ENCODE measurements at regions not wholly inside any gene's neighbourhood (a gene's known extent, or its start where the extent isn't known, plus 50 kb on each side); places are given as distances from the start of the nearest gene placed in this dataset.

- Mint-ChIP-seq H3K4me3 (no peak overlapping the region), H3K9me3 (no peaks in the 10 kb centered on the region), H3K36me3 (no peaks in the 10 kb centered on the region), H3K27ac (no peak overlapping the region), H3K4me1 (no peaks in the 10 kb centered on the region)
- DNase-seq (ENCODE audit: low spot score in 2 of 2) (no peak), ATAC-seq (no peak)
Measured at GRCh38 chr10:10598297-10598696, 419.4 kb upstream of the CELF2 start.

GRCh38 chr10:10600004-10600403, 417.7 kb upstream of the CELF2 start:
- Mint-ChIP-seq H3K27ac (no peak overlapping the region), H3K9me3 (no peaks in the 10 kb centered on the region), H3K36me3 (no peaks in the 10 kb centered on the region), H3K4me1 (no peaks in the 10 kb centered on the region), H3K4me3 (no peak overlapping the region)
- DNase-seq (ENCODE audit: low spot score in 2 of 2) (no peak), ATAC-seq (no peak)

GRCh38 chr10:10605551-10606081, 412.1 kb upstream of the CELF2 start:
- ATAC-seq (no peak), DNase-seq (ENCODE audit: low spot score in 2 of 2) (no peak)
- H3K27ac Mint-ChIP-seq: no peak overlapping the region
- no peak overlapping the region for H3K4me3 Mint-ChIP-seq
- no peaks in the 10 kb centered on the region for H3K36me3 Mint-ChIP-seq
- no peaks in the 10 kb centered on the region for H3K4me1 Mint-ChIP-seq
- no peaks in the 10 kb centered on the region for H3K9me3 Mint-ChIP-seq

GRCh38 chr10:10609379-10609955, 408.2 kb upstream of the CELF2 start:
- Mint-ChIP-seq H3K4me3 (no peak overlapping the region), H3K27ac (no peak overlapping the region), H3K9me3 (no peaks in the 10 kb centered on the region), H3K36me3 (no peaks in the 10 kb centered on the region), H3K4me1 (no peaks in the 10 kb centered on the region)
- DNase-seq (ENCODE audit: low spot score in 2 of 2) (no peak), ATAC-seq (no peak)

GRCh38 chr10:10610171-10610570, 407.5 kb upstream of the CELF2 start:
- no peak overlapping the region for H3K27ac Mint-ChIP-seq
- H3K4me1 Mint-ChIP-seq: no peaks in the 10 kb centered on the region
- DNase-seq (ENCODE audit: low spot score in 2 of 2) (no peak), ATAC-seq (no peak)
- H3K4me3 Mint-ChIP-seq: no peak overlapping the region
- H3K9me3 Mint-ChIP-seq: no peaks in the 10 kb centered on the region
- no peaks in the 10 kb centered on the region for H3K36me3 Mint-ChIP-seq

- Mint-ChIP-seq H3K4me1 (no peaks in the 10 kb centered on the region), H3K36me3 (no peaks in the 10 kb centered on the region), H3K9me3 (no peaks in the 10 kb centered on the region), H3K27ac (no peak overlapping the region), H3K4me3 (no peak overlapping the region)
- no peak for DNase-seq (ENCODE audit: low spot score in 2 of 2)
- ATAC-seq: no peak
Measured at GRCh38 chr10:10612151-10612550, 405.5 kb upstream of the CELF2 start.

- H3K4me3 Mint-ChIP-seq: no peak overlapping the region
- H3K4me1 Mint-ChIP-seq: no peaks in the 10 kb centered on the region
- ATAC-seq (no peak), DNase-seq (ENCODE audit: low spot score in 2 of 2) (no peak)
- H3K9me3 Mint-ChIP-seq: no peaks in the 10 kb centered on the region
- H3K27ac Mint-ChIP-seq: no peak overlapping the region
- H3K36me3 Mint-ChIP-seq: no peaks in the 10 kb centered on the region
Measured at GRCh38 chr10:10613656-10614244, 403.9 kb upstream of the CELF2 start.

- Mint-ChIP-seq H3K27ac (no peak overlapping the region), H3K4me1 (no peaks in the 10 kb centered on the region), H3K4me3 (no peak overlapping the region), H3K9me3 (peaks cover 2% of the 10 kb centered on the region), H3K36me3 (no peaks in the 10 kb centered on the region)
- no peak for DNase-seq (ENCODE audit: low spot score in 2 of 2)
- no peak for ATAC-seq
Measured at GRCh38 chr10:10617686-10618085, 400.0 kb upstream of the CELF2 start.

GRCh38 chr10:10618139-10618538, 399.5 kb upstream of the CELF2 start:
- H3K36me3 Mint-ChIP-seq: no peaks in the 10 kb centered on the region
- DNase-seq (ENCODE audit: low spot score in 2 of 2) (no peak), ATAC-seq (no peak)
- no peak overlapping the region for H3K4me3 Mint-ChIP-seq
- H3K27ac Mint-ChIP-seq: no peak overlapping the region
- peaks cover 2% of the 10 kb centered on the region for H3K9me3 Mint-ChIP-seq
- H3K4me1 Mint-ChIP-seq: no peaks in the 10 kb centered on the region

GRCh38 chr10:10623958-10624566, 393.6 kb upstream of the CELF2 start:
- ATAC-seq: no peak
- H3K4me3 Mint-ChIP-seq: no peak overlapping the region
- H3K4me1 Mint-ChIP-seq: no peaks in the 10 kb centered on the region

GRCh38 chr10:10624567-10624962, 393.1 kb upstream of the CELF2 start:
- no peak for DNase-seq (ENCODE audit: low spot score in 2 of 2)
- Mint-ChIP-seq H3K9me3 (peaks cover 2% of the 10 kb centered on the region), H3K4me3 (no peak overlapping the region), H3K36me3 (no peaks in the 10 kb centered on the region), H3K4me1 (no peaks in the 10 kb centered on the region), H3K27ac (no peak overlapping the region)
- no peak for ATAC-seq

More at GRCh38 chr10:10623958-10624566, 393.6 kb upstream of the CELF2 start:
- Mint-ChIP-seq H3K27ac (no peak overlapping the region), H3K36me3 (no peaks in the 10 kb centered on the region), H3K9me3 (peaks cover 2% of the 10 kb centered on the region)
- no peak for DNase-seq (ENCODE audit: low spot score in 2 of 2)

- DNase-seq (ENCODE audit: low spot score in 2 of 2): no peak
- Mint-ChIP-seq H3K9me3 (no peaks in the 10 kb centered on the region), H3K4me1 (no peaks in the 10 kb centered on the region), H3K36me3 (no peaks in the 10 kb centered on the region), H3K27ac (no peak overlapping the region), H3K4me3 (no peak overlapping the region)
- ATAC-seq: no peak
Measured at GRCh38 chr10:10625491-10625890, 392.2 kb upstream of the CELF2 start.

GRCh38 chr10:10626734-10627133, 390.9 kb upstream of the CELF2 start:
- Mint-ChIP-seq H3K4me3 (no peak overlapping the region), H3K9me3 (no peaks in the 10 kb centered on the region), H3K27ac (no peak overlapping the region), H3K4me1 (no peaks in the 10 kb centered on the region), H3K36me3 (no peaks in the 10 kb centered on the region)
- DNase-seq (ENCODE audit: low spot score in 2 of 2) (no peak), ATAC-seq (no peak)

GRCh38 chr10:10627414-10627813, 390.3 kb upstream of the CELF2 start:
- Mint-ChIP-seq H3K4me1 (no peaks in the 10 kb centered on the region), H3K36me3 (no peaks in the 10 kb centered on the region), H3K4me3 (no peak overlapping the region), H3K27ac (no peak overlapping the region), H3K9me3 (no peaks in the 10 kb centered on the region)
- no peak for DNase-seq (ENCODE audit: low spot score in 2 of 2)
- no peak for ATAC-seq

GRCh38 chr10:10629512-10629911, 388.2 kb upstream of the CELF2 start:
- Mint-ChIP-seq H3K9me3 (no peaks in the 10 kb centered on the region), H3K4me3 (no peak overlapping the region)

GRCh38 chr10:10630281-10630680, 387.4 kb upstream of the CELF2 start:
- DNase-seq (ENCODE audit: low spot score in 2 of 2): no peak
- no peak overlapping the region for H3K4me3 Mint-ChIP-seq
- H3K36me3 Mint-ChIP-seq: no peaks in the 10 kb centered on the region
- no peaks in the 10 kb centered on the region for H3K4me1 Mint-ChIP-seq
- H3K9me3 Mint-ChIP-seq: no peaks in the 10 kb centered on the region
- no peak for ATAC-seq
- no peak overlapping the region for H3K27ac Mint-ChIP-seq

More at GRCh38 chr10:10629512-10629911, 388.2 kb upstream of the CELF2 start:
- H3K27ac Mint-ChIP-seq: no peak overlapping the region
- H3K4me1 Mint-ChIP-seq: no peaks in the 10 kb centered on the region
- no peak for ATAC-seq
- H3K36me3 Mint-ChIP-seq: no peaks in the 10 kb centered on the region
- DNase-seq (ENCODE audit: low spot score in 2 of 2): no peak

All from stimulated activated effector memory CD8-positive, alpha-beta T cell treated with anti-CD3 and anti-CD28 coated beads, Interleukin-12 subunit alpha, Interleukin-12 subunit beta, amount 100 ng/mL, for 72 hours (primary cell).